Kidney capillary endothelial cell (primary cell): ENCODE measurements at regions not wholly inside any gene's neighbourhood (a gene's known extent, or its start where the extent isn't known, plus 50 kb on each side); places are given as distances from the start of the nearest gene placed in this dataset.
A peak's percentile ranks its signal among the peaks of the same experiment; 100 is the strongest.

Source experiments
- DNase-seq: peaks from one replicate; pipeline ENCODE4 v3.0.0-alpha.2; 2018; ENCODE audit warnings: low spot score

- no peak for DNase-seq
Observed at GRCh38 chr3:118269537-118270125, 765.0 kb downstream of the IGSF11 start.

- DNase-seq, result no peak
Observed at GRCh38 chr3:118272991-118273390, 761.7 kb downstream of the IGSF11 start.

- DNase-seq, result no peak
Observed at GRCh38 chr3:118277814-118278213, 756.8 kb downstream of the IGSF11 start.

GRCh38 chr3:118292841-118293240 is 741.8 kb downstream of the IGSF11 start:
- no peak for DNase-seq

- no peak for DNase-seq
Observed at GRCh38 chr3:118298133-118298532, 736.5 kb downstream of the IGSF11 start.

GRCh38 chr3:118304557-118304956 is 730.1 kb downstream of the IGSF11 start:
- no peak for DNase-seq

GRCh38 chr3:118332699-118333098 is 701.9 kb downstream of the IGSF11 start:
- DNase-seq, result no peak

GRCh38 chr3:118337649-118338048 is 697.0 kb downstream of the IGSF11 start:
- no peak for DNase-seq

GRCh38 chr3:118347396-118348168 is 687.1 kb downstream of the IGSF11 start:
- no peak for DNase-seq

- DNase-seq, result no peak
Observed at GRCh38 chr3:118348169-118348557, 686.5 kb downstream of the IGSF11 start.

GRCh38 chr3:118354556-118354955 is 680.1 kb downstream of the IGSF11 start:
- no peak for DNase-seq

GRCh38 chr3:118369892-118370491 is 664.7 kb downstream of the IGSF11 start:
- no peak for DNase-seq

- peak; percentile 7 for DNase-seq
Observed at GRCh38 chr3:118380576-118380975, 654.1 kb downstream of the IGSF11 start.

GRCh38 chr3:118396491-118396890 is 638.2 kb downstream of the IGSF11 start:
- no peak for DNase-seq

GRCh38 chr3:118400086-118400485 is 634.6 kb downstream of the IGSF11 start:
- no peak for DNase-seq

- DNase-seq, result no peak
Observed at GRCh38 chr3:118400886-118401285, 633.8 kb downstream of the IGSF11 start.

- DNase-seq, result no peak
Observed at GRCh38 chr3:118401887-118402286, 632.8 kb downstream of the IGSF11 start.

- no peak for DNase-seq
Observed at GRCh38 chr3:118402971-118403370, 631.7 kb downstream of the IGSF11 start.

GRCh38 chr3:118406562-118406961 is 628.1 kb downstream of the IGSF11 start:
- no peak for DNase-seq

- DNase-seq, result no peak
Observed at GRCh38 chr3:118408431-118408830, 626.2 kb downstream of the IGSF11 start.

GRCh38 chr3:118412503-118412902 is 622.1 kb downstream of the IGSF11 start:
- DNase-seq, result no peak

- DNase-seq, result no peak
Observed at GRCh38 chr3:118425272-118425837, 609.3 kb downstream of the IGSF11 start.

GRCh38 chr3:118433825-118434224 is 600.8 kb downstream of the IGSF11 start:
- no peak for DNase-seq
